Esophagus muscularis mucosa (tissue), 4 donors: ENCODE measurements at regions not wholly inside any gene's neighbourhood (a gene's known extent, or its start where the extent isn't known, plus 50 kb on each side); places are given as distances from the start of the nearest gene placed in this dataset.

ENCODE experiments used
- DNase-seq: peaks from one replicate; pipeline ENCODE4 v3.0.0-alpha.2; 2017; ENCODE audit errors: extremely low spot score
- H3K27ac ChIP-seq, 4 donors: fragments of 200-600 bp; sonication (generic); replicated peaks in 1 of 4; 1 replicate in 3 of 4; 2 replicates in 1 of 4; pipeline ENCODE4 v1.5.1; 2016 to 2019; ENCODE audit warnings: mild to moderate bottlenecking in 1 of 4
- H3K27me3 ChIP-seq, 4 donors: fragments of 200-600 bp; sonication (generic); one replicate each; pipeline versions ENCODE4 v1.5.1 to v1.6.0; 2016 to 2019
- H3K36me3 ChIP-seq, 4 donors: fragments of 200-600 bp; sonication (generic); one replicate each; pipeline ENCODE4 v1.5.1; 2016 to 2019
- H3K4me1 ChIP-seq, 4 donors: fragments of 200-600 bp; sonication (generic); one replicate each; pipeline ENCODE4 v1.5.1; 2016 to 2019
- H3K4me3 ChIP-seq, 4 donors: fragments of 200-600 bp; sonication (generic); 1 replicate in 2 of 4; 2 replicates in 2 of 4; pipeline ENCODE4 v1.5.1; 2016 to 2019; ENCODE audit warnings: mild to moderate bottlenecking in 4 of 4, moderate library complexity in 1 of 4
- H3K9me3 ChIP-seq, 4 donors: fragments of 200-600 bp; sonication (generic); 1 replicate in 3 of 4; 2 replicates in 1 of 4; pipeline ENCODE4 v1.5.1; 2016 to 2019
- CTCF ChIP-seq, 3 experiments: fragments of 200-600 bp in 2 of 3; fragments of 450-650 bp in 1 of 3; sonication (generic) in 2 of 3; IDR thresholded peaks; one replicate each; pipeline ENCODE4 v1.5.1; 2017 to 2019; ENCODE audit warnings: antibody characterized with exemption in 3 of 3, mild to moderate bottlenecking in 2 of 3, moderate library complexity in 1 of 3
- EP300 ChIP-seq: sonication (generic); formaldehyde crosslinking; IDR thresholded peaks from one replicate; pipeline ENCODE4 v1.6.1; 2017; ENCODE audit warnings: antibody characterized with exemption
- POLR2A ChIP-seq: fragments of 450-650 bp; IDR thresholded peaks from one replicate; pipeline ENCODE4 v1.6.1; 2017; ENCODE audit warnings: antibody characterized with exemption, moderate library complexity, mild to moderate bottlenecking, low read depth
- POLR2AphosphoS5 ChIP-seq, 2 donors: sonication (generic); formaldehyde crosslinking; IDR thresholded peaks; one replicate each; pipeline ENCODE4 v1.6.1; 2017; ENCODE audit warnings: antibody characterized with exemption in 2 of 2
- WGBS: methylation state at CpG from one replicate; pipeline ENCODE4 v1.1.5; 2018; 5-methylcytosine and 5-hydroxymethylcytosine counted together
- intact Hi-C: fragments of 100-400 bp; cut with DNase I; formaldehyde crosslinking; loops from one replicate; pipeline ENCODE4 v1.15.1; 2023

- Histone ChIP-seq H3K4me3 (no peak overlapping the region), H3K36me3 (no peaks in the 10 kb centered on the region), H3K9me3 (no peaks in the 10 kb centered on the region), H3K27me3 (no peaks in the 10 kb centered on the region), H3K27ac (no peak overlapping the region), H3K4me1 (no peaks in the 10 kb centered on the region)
- intact Hi-C loops, result no loop called here
- WGBS, result 90% methylated on average over 1 of the region's 1 CpG
- no peak for DNase-seq
- TF ChIP-seq CTCF (IDR thresholded peaks at IDR 0.05) (no peak), POLR2AphosphoS5 (IDR thresholded peaks at IDR 0.05) (no peak), EP300 (no peak), POLR2A (no peak)
Measured at GRCh38 chr2:182540252-182540651, 113.4 kb upstream of the PDE1A start.

DNA sequence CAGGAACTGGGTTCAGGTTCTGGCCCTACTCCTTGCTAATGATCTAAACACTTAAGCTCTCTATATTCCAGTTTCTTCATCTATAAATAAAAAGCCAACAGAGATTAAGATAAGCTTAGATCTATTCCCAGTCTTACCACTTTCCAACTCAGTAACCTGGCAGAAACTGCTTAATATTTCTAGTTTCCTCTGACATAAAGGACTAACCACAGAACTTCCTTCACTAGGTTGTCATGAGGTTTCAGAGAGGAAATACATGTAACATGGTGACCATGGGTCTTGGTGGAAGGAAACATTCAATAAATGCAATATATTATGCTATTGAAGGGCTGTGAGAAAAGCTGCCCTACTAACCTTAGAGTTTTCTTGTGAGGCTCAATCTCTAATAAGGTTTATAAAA, 114.4 kb upstream of the PDE1A start:
- Histone ChIP-seq H3K27me3 (no peaks in the 10 kb centered on the region), H3K27ac (no peak overlapping the region), H3K4me3 (no peak overlapping the region), H3K36me3 (no peaks in the 10 kb centered on the region), H3K4me1 (no peaks in the 10 kb centered on the region), H3K9me3 (no peaks in the 10 kb centered on the region)
- TF ChIP-seq POLR2AphosphoS5 (IDR thresholded peaks at IDR 0.05) (no peak), EP300 (no peak), CTCF (IDR thresholded peaks at IDR 0.05) (no peak), POLR2A (no peak)
- intact Hi-C loops, result no loop called here
- no peak for DNase-seq

- intact Hi-C loops, result no loop called here
- TF ChIP-seq EP300 (no peak), POLR2AphosphoS5 (IDR thresholded peaks at IDR 0.05) (no peak), CTCF (IDR thresholded peaks at IDR 0.05) (no peak), POLR2A (no peak)
- no peak for DNase-seq
- Histone ChIP-seq H3K4me1 (no peaks in the 10 kb centered on the region), H3K4me3 (no peak overlapping the region), H3K9me3 (no peaks in the 10 kb centered on the region), H3K36me3 (no peaks in the 10 kb centered on the region), H3K27ac (no peak overlapping the region), H3K27me3 (no peaks in the 10 kb centered on the region)
- WGBS, result 68% methylated on average over 6 of the region's 6 CpGs
Measured at GRCh38 chr2:182542501-182543258, 115.8 kb upstream of the PDE1A start.

GRCh38 chr2:182543741-182544525, 117.1 kb upstream of the PDE1A start:
- WGBS, result 93% methylated on average over 3 of the region's 3 CpGs
- Histone ChIP-seq H3K9me3 (no peaks in the 10 kb centered on the region), H3K4me1 (peaks cover 0 to 8% (median 0%) of the 10 kb centered on the region in 4 donors), H3K27ac (peak overlapping the region in 1 of 4 donors; percentile 2), H3K36me3 (no peaks in the 10 kb centered on the region), H3K4me3 (no peak overlapping the region), H3K27me3 (no peaks in the 10 kb centered on the region)
- intact Hi-C loops, result no loop called here
- TF ChIP-seq POLR2AphosphoS5 (IDR thresholded peaks at IDR 0.05), result no peak
- no peak for TF ChIP-seq POLR2A
- TF ChIP-seq EP300, result no peak
- no peak for TF ChIP-seq CTCF (IDR thresholded peaks at IDR 0.05)
- DNase-seq, result no peak
